HUES6 (cell line): ENCODE measurements at regions not wholly inside any gene's neighbourhood (a gene's known extent, or its start where the extent isn't known, plus 50 kb on each side); places are given as distances from the start of the nearest gene placed in this dataset.

Experiments used
- H3K27ac ChIP-seq: 2 replicates; pipeline ENCODE4 v1.7.0; 2013; ENCODE audit warnings: low read depth, mild to moderate bottlenecking, low read length, inconsistent platforms
- H3K27me3 ChIP-seq: 2 replicates; pipeline ENCODE4 v1.6.1; 2013; ENCODE audit warnings: low read length; ENCODE audit not compliant: control insufficient read depth, insufficient read depth
- H3K36me3 ChIP-seq: 2 replicates; pipeline ENCODE4 v1.6.1; 2013; ENCODE audit warnings: low read length; ENCODE audit not compliant: control insufficient read depth, insufficient read depth
- H3K4me1 ChIP-seq: 2 replicates; pipeline ENCODE4 v1.6.1; 2013; ENCODE audit warnings: low read length; ENCODE audit not compliant: control insufficient read depth, insufficient read depth
- H3K4me3 ChIP-seq: 2 replicates; pipeline ENCODE4 v1.5.1; 2013; ENCODE audit warnings: low read depth, low read length
- H3K9ac ChIP-seq: one replicate; pipeline ENCODE4 v1.6.1; 2013; ENCODE audit warnings: mild to moderate bottlenecking, low read length
- H3K9me3 ChIP-seq: 2 replicates; pipeline ENCODE4 v1.6.1; 2013; ENCODE audit warnings: low read depth, low read length; ENCODE audit not compliant: control insufficient read depth, insufficient read depth

DNA sequence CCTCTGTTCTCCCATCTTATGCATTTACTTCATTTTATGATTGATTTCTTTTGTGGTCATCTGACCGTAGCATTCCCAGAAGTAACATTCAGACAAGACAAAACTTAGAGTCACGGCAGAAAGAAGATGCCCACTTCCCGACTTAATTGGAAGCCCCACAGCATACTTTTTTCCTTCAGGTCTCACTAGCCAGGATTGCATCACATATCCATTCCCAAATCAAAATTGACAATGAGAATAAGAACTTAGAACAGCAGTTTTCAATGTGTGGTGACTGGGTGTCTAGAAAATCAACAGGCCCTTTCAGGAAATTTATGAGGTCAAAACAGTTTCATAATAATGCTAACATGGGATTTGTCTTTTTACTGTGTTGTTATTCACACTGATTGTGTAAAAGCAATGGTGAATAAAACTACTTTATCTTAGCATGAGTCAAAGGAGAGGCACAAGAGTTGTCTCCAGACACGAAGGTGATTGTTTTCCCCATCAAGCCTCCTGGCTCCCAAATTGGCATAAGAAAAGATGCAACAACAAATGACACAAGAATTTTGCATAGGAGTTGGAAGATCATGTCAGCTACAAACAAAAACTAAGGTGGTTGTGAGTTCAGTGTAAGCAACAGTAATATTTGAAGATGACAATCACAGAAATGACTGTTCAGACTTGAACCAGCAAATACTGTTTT is 493.9 kb downstream of the HTR7 start:
- Histone ChIP-seq H3K9ac (peak overlapping the region; percentile 29), H3K4me3 (no peak overlapping the region), H3K4me1 (peaks cover 8% of the 10 kb centered on the region), H3K36me3 (no peaks in the 10 kb centered on the region), H3K27me3 (no peaks in the 10 kb centered on the region), H3K9me3 (no peaks in the 10 kb centered on the region), H3K27ac (peak overlapping the region; percentile 66)

DNA sequence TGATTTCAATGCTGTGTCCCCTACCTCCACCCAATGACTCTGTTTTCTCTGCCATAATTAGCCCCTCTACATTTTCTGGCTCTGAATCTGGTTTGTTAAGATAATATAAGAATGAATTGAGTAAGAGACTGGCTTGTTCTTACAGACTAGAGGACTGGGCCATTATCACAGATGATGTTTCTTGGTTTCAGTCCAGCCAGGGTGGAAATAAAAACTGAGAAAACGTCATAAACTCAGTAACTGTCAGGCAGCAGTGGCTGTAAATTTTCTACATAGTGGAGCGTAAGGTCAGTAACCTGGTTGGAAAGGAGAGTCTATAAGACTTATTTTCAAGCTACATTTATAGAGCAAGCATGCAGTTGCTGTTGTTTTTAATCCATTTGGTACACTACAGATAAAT is 485.4 kb downstream of the HTR7 start:
- H3K9me3 ChIP-seq: 0 out of 2 replicates have a peak, but pooled peaks cover 6% of the 10 kb centered on the region
- H3K36me3 ChIP-seq: no peaks in the 10 kb centered on the region
- H3K4me3 ChIP-seq: no peak overlapping the region
- H3K4me1 ChIP-seq: no peaks in the 10 kb centered on the region
- no peak overlapping the region for H3K9ac ChIP-seq
- no peak overlapping the region for H3K27ac ChIP-seq
- H3K27me3 ChIP-seq: no peaks in the 10 kb centered on the region

DNA sequence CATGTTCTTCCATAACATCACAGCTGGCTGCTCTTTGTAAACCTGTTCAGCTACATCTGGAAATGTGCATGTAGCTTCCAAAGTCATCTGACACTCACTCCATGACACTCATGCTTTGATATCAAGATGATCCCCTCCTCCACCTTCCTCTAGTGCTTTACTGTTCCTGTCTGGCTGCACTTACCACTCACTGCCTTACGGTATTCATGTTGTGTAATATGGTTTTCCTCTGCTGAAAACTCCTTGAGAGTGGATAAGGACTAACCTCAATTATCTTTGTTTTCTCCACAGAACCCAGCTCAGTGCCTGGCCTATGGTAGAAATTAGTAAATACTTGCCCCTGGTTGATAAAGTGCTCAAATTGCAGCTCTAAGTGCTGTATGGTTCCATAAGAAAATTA is 483.9 kb downstream of the HTR7 start:
- Histone ChIP-seq H3K9ac (no peak overlapping the region), H3K9me3 (0 out of 2 replicates have a peak, but pooled peaks cover 6% of the 10 kb centered on the region), H3K36me3 (no peaks in the 10 kb centered on the region), H3K27ac (no peak overlapping the region), H3K27me3 (no peaks in the 10 kb centered on the region), H3K4me3 (no peak overlapping the region), H3K4me1 (no peaks in the 10 kb centered on the region)

DNA sequence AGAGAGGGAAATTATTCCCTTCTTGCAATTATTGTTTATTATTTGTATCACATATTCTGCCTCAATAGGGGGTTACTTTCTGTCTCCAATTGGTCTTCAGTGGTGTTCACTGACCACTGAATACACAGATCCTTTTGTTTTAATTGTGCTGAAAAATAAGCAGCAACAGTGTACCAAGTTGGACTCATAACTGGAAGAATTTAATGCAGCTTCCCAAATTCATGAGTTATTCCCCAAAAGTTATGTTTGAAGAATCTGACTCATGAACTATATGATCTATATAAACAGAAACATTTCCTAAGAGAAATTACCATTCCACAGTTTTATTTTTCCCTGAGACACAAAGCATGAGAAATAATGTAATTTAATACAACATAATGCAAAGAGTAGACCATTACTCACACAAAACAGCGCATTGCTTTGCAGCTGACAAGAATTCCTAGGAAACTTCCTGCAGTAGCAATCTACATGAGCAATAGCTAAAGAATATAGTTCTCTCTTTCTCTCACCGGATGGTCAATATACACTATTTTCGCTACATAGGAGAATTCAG is 479.2 kb downstream of the HTR7 start:
- Histone ChIP-seq H3K4me1 (peaks cover 7% of the 10 kb centered on the region), H3K4me3 (no peak overlapping the region), H3K9ac (no peak overlapping the region), H3K27me3 (no peaks in the 10 kb centered on the region), H3K9me3 (no peaks in the 10 kb centered on the region), H3K27ac (no peak overlapping the region), H3K36me3 (no peaks in the 10 kb centered on the region)

DNA sequence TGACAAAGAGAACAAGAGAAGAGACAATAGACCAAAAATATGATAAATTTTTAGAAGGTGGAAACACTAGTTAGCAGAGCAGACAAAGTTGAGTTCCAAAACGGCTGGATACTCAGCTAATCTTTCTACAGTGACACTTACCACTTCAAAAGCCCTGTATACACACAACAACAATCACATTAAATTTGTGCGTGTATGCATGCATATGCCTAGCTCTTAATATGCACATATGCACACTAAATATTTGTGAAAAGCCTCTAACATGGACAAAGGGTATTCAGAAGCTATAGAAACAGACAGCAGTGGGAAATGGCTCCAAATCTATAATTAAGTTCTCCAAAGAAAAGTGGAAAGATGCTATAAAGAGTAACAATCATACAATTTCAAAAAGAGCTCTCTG is 476.4 kb downstream of the HTR7 start:
- Histone ChIP-seq H3K27ac (no peak overlapping the region), H3K4me3 (no peak overlapping the region), H3K9me3 (no peaks in the 10 kb centered on the region), H3K9ac (no peak overlapping the region), H3K27me3 (no peaks in the 10 kb centered on the region), H3K4me1 (peaks cover 18% of the 10 kb centered on the region), H3K36me3 (no peaks in the 10 kb centered on the region)

DNA sequence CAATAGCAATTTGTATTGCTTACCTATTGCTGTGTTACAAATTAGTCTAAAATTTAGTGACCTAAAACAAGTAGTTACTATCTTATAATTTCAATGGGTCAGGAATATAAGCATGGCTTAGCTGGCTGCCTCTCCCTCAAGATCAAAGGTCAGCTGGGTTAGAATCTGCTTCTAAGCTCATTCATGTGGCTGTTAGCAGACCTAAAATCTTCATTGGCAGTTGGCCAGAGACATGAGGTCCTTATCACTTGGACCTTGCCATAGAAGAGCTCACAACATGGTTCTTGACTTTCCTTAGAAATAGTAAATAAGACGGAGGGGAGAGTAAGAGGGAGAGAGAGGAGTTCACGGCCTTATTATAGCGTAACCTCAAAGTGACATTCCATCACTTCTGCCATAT is 468.0 kb downstream of the HTR7 start:
- H3K36me3 ChIP-seq: no peaks in the 10 kb centered on the region
- H3K4me1 ChIP-seq: peaks cover 22% of the 10 kb centered on the region

DNA sequence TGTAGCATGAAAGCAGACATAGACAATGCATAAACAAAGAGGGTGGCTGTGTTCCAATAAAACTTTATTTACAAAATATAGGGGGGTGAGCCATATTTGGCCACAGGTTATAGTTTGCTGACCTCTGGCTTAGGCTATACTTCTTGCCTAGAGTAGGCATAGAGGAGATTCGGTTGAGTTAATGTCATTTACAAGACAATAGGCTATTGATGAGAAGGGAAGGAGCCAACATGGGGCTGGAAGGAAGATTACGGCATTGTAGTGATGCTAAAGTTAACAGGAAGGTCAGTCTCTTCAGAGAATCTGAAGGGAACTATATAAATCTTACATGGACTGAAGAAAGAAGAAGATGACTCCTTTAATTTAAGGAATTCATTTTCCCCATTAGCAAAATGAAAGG is 463.5 kb downstream of the HTR7 start:
- H3K36me3 ChIP-seq: no peaks in the 10 kb centered on the region
- peaks cover 21% of the 10 kb centered on the region for H3K4me1 ChIP-seq
- H3K9me3 ChIP-seq: no peaks in the 10 kb centered on the region
- no peak overlapping the region for H3K9ac ChIP-seq
- no peak overlapping the region for H3K27ac ChIP-seq
- no peaks in the 10 kb centered on the region for H3K27me3 ChIP-seq
- no peak overlapping the region for H3K4me3 ChIP-seq

More for the DNA sequence above, 468.0 kb downstream of the HTR7 start:
- Histone ChIP-seq H3K4me3 (no peak overlapping the region), H3K27ac (no peak overlapping the region), H3K27me3 (no peaks in the 10 kb centered on the region), H3K9me3 (no peaks in the 10 kb centered on the region), H3K9ac (no peak overlapping the region)

DNA sequence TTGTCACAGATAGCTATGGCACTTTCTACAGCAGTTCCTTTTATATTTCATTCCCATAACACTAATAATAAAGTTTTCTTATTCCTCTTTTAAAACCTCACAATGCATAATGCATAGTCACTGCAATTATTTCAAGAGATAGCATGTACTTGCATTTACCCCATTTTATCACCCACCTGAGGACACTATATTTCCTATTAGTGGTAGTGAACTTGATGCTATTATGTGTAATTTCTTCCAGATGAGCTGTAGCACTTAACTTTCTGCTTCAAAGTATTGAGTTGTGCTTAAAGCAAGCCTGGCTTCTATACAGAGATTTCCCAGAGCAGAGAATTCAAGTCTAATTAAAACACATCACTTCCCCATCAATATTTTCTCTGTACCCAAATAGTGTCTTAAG is 461.1 kb downstream of the HTR7 start:
- no peak overlapping the region for H3K9ac ChIP-seq
- H3K4me3 ChIP-seq: no peak overlapping the region
- H3K27me3 ChIP-seq: no peaks in the 10 kb centered on the region
- H3K9me3 ChIP-seq: no peaks in the 10 kb centered on the region
- no peaks in the 10 kb centered on the region for H3K36me3 ChIP-seq
- H3K4me1 ChIP-seq: peaks cover 21% of the 10 kb centered on the region
- H3K27ac ChIP-seq: no peak overlapping the region

DNA sequence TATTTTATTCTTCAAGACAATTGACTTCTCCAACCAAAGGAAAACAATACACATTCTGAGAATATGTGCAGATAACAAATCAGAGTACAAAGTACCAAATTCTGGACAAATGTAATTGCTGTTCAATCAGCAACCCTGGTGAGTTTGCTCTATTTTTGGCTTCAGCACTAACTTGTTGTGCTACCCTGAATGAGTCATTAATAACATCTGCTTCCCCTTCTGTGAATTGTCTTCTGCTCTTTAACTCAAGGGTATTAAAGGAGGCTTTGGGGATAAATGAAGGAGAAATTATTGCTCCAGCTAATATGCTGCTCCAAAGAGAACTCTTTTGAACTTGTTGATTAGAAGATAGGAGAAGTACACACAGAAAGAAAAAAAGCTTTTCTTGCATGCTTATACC is 459.3 kb downstream of the HTR7 start:
- H3K27me3 ChIP-seq: no peaks in the 10 kb centered on the region
- peaks cover 11% of the 10 kb centered on the region; the same call in 1 of the 2 replicates for H3K4me1 ChIP-seq
- H3K27ac ChIP-seq: no peak overlapping the region

DNA sequence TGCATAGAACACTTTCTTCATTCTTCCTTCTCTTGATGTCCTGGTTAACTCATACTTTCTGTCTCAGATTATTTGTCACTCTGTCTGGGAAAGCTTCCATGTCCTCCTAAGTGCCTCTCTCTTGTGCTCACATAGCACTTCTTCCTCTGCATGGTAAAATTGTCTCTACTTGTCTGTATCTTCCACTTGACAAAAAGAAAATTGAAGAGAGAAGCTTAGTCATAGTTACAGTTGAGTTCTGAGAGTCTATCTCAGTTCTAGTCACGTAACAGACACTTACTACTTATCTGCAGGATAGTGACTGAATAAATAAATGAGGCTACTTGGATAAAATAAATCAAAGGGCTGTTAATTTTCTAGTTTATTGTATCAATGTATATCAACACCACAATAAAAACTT is 458.1 kb downstream of the HTR7 start:
- Histone ChIP-seq H3K4me3 (no peak overlapping the region), H3K4me1 (no peaks in the 10 kb centered on the region; the same call in 1 of the 2 replicates), H3K27me3 (no peaks in the 10 kb centered on the region), H3K27ac (no peak overlapping the region), H3K36me3 (no peaks in the 10 kb centered on the region), H3K9me3 (no peaks in the 10 kb centered on the region), H3K9ac (no peak overlapping the region)

More for the DNA sequence above, 459.3 kb downstream of the HTR7 start:
- Histone ChIP-seq H3K9ac (no peak overlapping the region), H3K36me3 (no peaks in the 10 kb centered on the region), H3K9me3 (no peaks in the 10 kb centered on the region), H3K4me3 (no peak overlapping the region)

DNA sequence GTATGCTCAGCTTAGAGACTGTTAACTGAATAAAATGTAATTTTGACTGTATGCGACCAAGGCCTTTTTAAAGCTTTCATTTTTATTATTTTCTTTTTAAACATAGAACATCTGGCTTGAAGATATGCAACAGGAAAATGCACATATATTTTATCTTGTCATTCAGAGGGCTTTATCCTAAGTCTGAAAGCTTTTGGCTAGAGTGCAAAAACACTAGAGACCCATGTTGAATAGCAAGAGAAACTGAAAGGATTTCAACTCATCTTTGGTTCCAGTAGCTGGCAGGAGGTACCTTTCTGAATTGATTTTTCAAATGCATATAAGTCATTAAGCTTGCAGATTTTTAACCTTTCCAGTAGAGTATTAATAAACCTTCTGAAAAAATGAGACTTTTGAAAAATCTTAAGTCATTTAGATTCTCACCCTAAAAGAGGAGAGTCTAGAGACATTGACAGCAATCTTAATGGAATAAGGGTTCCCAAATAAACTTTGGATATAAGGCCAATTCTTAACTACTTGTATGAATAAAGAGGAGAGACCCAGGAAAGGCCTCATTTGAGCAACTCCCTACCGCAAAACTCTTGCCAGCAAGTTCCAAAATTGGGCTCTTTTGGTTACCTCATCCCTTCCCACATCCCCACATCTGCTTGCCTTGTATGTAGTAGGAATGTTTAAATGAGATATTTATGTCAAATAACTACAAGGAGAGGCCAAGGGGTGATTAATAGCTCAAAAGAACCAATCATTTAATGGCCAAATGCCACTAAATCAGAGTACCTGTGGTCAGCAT is 454.4 kb downstream of the HTR7 start:
- Histone ChIP-seq H3K27me3 (no peaks in the 10 kb centered on the region), H3K27ac (no peak overlapping the region), H3K36me3 (no peaks in the 10 kb centered on the region), H3K4me3 (no peak overlapping the region), H3K9ac (no peak overlapping the region), H3K9me3 (no peaks in the 10 kb centered on the region), H3K4me1 (no peaks in the 10 kb centered on the region; the same call in 1 of the 2 replicates)
